KMS-11 (cell line): ENCODE measurements at regions not wholly inside any gene's neighbourhood (a gene's known extent, or its start where the extent isn't known, plus 50 kb on each side); places are given as distances from the start of the nearest gene placed in this dataset.

Experiments used
- H2AFZ ChIP-seq: fragments of 200-600 bp; sonication (generic); 2 replicates; pipeline ENCODE4 v1.6.1; 2016; ENCODE audit warnings: antibody characterized with exemption, mixed run types, low read depth
- H3K27ac ChIP-seq: fragments of 200-600 bp; sonication (generic); 2 replicates; pipeline ENCODE4 v1.6.1; 2016; ENCODE audit warnings: mild to moderate bottlenecking, mixed run types
- H3K27me3 ChIP-seq: fragments of 200-600 bp; sonication (generic); 2 replicates; pipeline ENCODE4 v1.6.1; 2017; ENCODE audit warnings: mild to moderate bottlenecking, low read depth, mixed run types, moderate library complexity; ENCODE audit not compliant: insufficient read depth
- H3K36me3 ChIP-seq: fragments of 200-600 bp; sonication (generic); 2 replicates; pipeline ENCODE4 v1.6.1; 2017; ENCODE audit warnings: mild to moderate bottlenecking, mixed run types; ENCODE audit not compliant: insufficient read depth
- H3K4me1 ChIP-seq: fragments of 200-600 bp; sonication (generic); 2 replicates; pipeline ENCODE4 v1.6.1; 2016; ENCODE audit warnings: mild to moderate bottlenecking, low read depth, mixed run types; ENCODE audit not compliant: poor library complexity, severe bottlenecking
- H3K4me2 ChIP-seq: fragments of 200-600 bp; sonication (generic); 2 replicates; pipeline ENCODE4 v1.7.0; 2016; ENCODE audit warnings: mild to moderate bottlenecking, mixed run types
- H3K4me3 ChIP-seq: fragments of 200-600 bp; sonication (generic); IDR thresholded peaks from 2 replicates; pipeline ENCODE4 v1.6.1; 2017; ENCODE audit warnings: low read depth, low read length, mixed read lengths; ENCODE audit not compliant: insufficient read depth
- H3K79me2 ChIP-seq: fragments of 200-600 bp; sonication (generic); 2 replicates; pipeline ENCODE4 v1.6.1; 2016; ENCODE audit warnings: low read depth, mixed run types; ENCODE audit not compliant: insufficient read depth
- H3K9ac ChIP-seq: fragments of 200-600 bp; sonication (generic); 2 replicates; pipeline ENCODE4 v1.6.1; 2016; ENCODE audit warnings: mild to moderate bottlenecking, mixed run types
- H4K20me1 ChIP-seq: fragments of 200-600 bp; sonication (generic); 2 replicates; pipeline ENCODE4 v1.6.1; 2016; ENCODE audit warnings: mild to moderate bottlenecking, mixed run types; ENCODE audit not compliant: insufficient read depth
- TF ChIP-seq, protein P1 (sequence below): fragments of 200-600 bp; sonication (generic); conservative IDR thresholded peaks from 2 replicates; pipeline ENCODE4 v1.6.1; 2017; ENCODE audit warnings: low read depth, mild to moderate bottlenecking, antibody characterized with exemption, low read length, moderate library complexity, mixed read lengths

- peak overlapping the region; percentile 4; the same call in 1 of the 2 replicates for H2AFZ ChIP-seq
Measured at GRCh38 chr7:42315631-42316030, 78.6 kb upstream of the GLI3 start.

GRCh38 chr7:42315103-42315502 is 78.1 kb upstream of the GLI3 start:
- TF ChIP-seq, protein P1, sequence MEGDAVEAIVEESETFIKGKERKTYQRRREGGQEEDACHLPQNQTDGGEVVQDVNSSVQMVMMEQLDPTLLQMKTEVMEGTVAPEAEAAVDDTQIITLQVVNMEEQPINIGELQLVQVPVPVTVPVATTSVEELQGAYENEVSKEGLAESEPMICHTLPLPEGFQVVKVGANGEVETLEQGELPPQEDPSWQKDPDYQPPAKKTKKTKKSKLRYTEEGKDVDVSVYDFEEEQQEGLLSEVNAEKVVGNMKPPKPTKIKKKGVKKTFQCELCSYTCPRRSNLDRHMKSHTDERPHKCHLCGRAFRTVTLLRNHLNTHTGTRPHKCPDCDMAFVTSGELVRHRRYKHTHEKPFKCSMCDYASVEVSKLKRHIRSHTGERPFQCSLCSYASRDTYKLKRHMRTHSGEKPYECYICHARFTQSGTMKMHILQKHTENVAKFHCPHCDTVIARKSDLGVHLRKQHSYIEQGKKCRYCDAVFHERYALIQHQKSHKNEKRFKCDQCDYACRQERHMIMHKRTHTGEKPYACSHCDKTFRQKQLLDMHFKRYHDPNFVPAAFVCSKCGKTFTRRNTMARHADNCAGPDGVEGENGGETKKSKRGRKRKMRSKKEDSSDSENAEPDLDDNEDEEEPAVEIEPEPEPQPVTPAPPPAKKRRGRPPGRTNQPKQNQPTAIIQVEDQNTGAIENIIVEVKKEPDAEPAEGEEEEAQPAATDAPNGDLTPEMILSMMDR, result no peak
- no peaks in the 10 kb centered on the region for H3K27me3 ChIP-seq
- H4K20me1 ChIP-seq, result no peaks in the 10 kb centered on the region
- no peak overlapping the region for H3K4me3 ChIP-seq
- H3K27ac ChIP-seq, result no peak overlapping the region
- H3K36me3 ChIP-seq, result no peaks in the 10 kb centered on the region
- peak overlapping the region; percentile 4; the same call in 1 of the 2 replicates for H2AFZ ChIP-seq
- peaks cover 21% of the 10 kb centered on the region for H3K4me1 ChIP-seq
- peak overlapping the region; percentile 12; the same call in 1 of the 2 replicates for H3K4me2 ChIP-seq
- no peaks in the 10 kb centered on the region for H3K79me2 ChIP-seq
- H3K9ac ChIP-seq, result no peak overlapping the region

More at GRCh38 chr7:42315631-42316030, 78.6 kb upstream of the GLI3 start:
- Histone ChIP-seq H3K9ac (no peak overlapping the region), H3K79me2 (no peaks in the 10 kb centered on the region), H3K27ac (no peak overlapping the region), H3K4me1 (peaks cover 21% of the 10 kb centered on the region), H3K4me2 (peak overlapping the region; percentile 12; the same call in 1 of the 2 replicates), H3K27me3 (no peaks in the 10 kb centered on the region), H3K4me3 (no peak overlapping the region), H3K36me3 (no peaks in the 10 kb centered on the region), H4K20me1 (no peaks in the 10 kb centered on the region)
- TF ChIP-seq, protein P1, result no peak

DNA sequence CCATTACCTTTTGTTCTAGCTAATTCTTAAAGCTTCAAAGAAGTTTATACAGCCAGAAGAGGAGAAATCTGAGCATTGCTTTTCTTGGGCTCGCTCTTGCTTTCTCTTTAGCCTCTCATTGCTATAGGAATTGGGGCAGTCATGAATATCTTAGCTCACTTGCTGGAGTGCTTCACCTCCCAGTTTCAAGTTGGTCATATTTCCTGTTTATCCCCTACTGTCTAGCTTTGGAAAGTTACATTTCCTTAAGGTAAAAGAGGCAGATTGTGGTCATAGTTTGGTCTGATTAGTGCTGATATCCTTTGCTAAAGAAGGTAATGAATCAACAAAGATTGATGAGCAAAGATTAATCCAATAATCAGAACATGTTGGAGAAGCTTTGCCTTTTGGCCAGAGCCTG is 77.7 kb upstream of the GLI3 start:
- TF ChIP-seq, protein P1, result no peak
- Histone ChIP-seq H3K27ac (no peak overlapping the region), H2AFZ (no peak overlapping the region), H3K36me3 (no peaks in the 10 kb centered on the region), H3K4me3 (no peak overlapping the region), H3K4me2 (no peak overlapping the region; the same call in 1 of the 2 replicates), H3K4me1 (peaks cover 21% of the 10 kb centered on the region), H3K9ac (no peak overlapping the region), H4K20me1 (no peaks in the 10 kb centered on the region), H3K27me3 (no peaks in the 10 kb centered on the region), H3K79me2 (no peaks in the 10 kb centered on the region)

- Histone ChIP-seq H3K79me2 (no peaks in the 10 kb centered on the region), H3K27me3 (no peaks in the 10 kb centered on the region), H3K9ac (no peak overlapping the region), H2AFZ (no peak overlapping the region), H3K27ac (no peak overlapping the region), H3K36me3 (no peaks in the 10 kb centered on the region), H4K20me1 (no peaks in the 10 kb centered on the region), H3K4me1 (peaks cover 18% of the 10 kb centered on the region), H3K4me2 (no peak overlapping the region), H3K4me3 (no peak overlapping the region)
- TF ChIP-seq, protein P1, result no peak
Measured at GRCh38 chr7:42311195-42311594, 74.2 kb upstream of the GLI3 start.
